PC-3 (cell line): ENCODE measurements at regions not wholly inside any gene's neighbourhood (a gene's known extent, or its start where the extent isn't known, plus 50 kb on each side); places are given as distances from the start of the nearest gene placed in this dataset.

Source experiments
- ATAC-seq: fragments of 200-7000 bp; cut with Tn5 transposase; 2 replicates; pipeline ENCODE4 v1.9.1; 2020; ENCODE audit warnings: mild to moderate bottlenecking, moderate library complexity
- BruUV-seq: library from RNA; stranded (reverse); fragments of 400-500 nt; replicated peaks from 2 replicates; lab custom pipeline; 2021; lab: Mats Ljungman, UMichigan
- CTCF ChIA-PET: fragments of 300-600 bp; sonication (Branson Sonifier 250); formaldehyde crosslinking; loops from one replicate; lab custom pipeline; 2022; ENCODE audit warnings: antibody characterized with exemption; lab: Charles Lee
- POLR2A ChIA-PET: fragments of 300-600 bp; sonication (Branson Sonifier 250); formaldehyde crosslinking; loops from one replicate; lab custom pipeline; 2022; ENCODE audit warnings: antibody characterized with exemption; ENCODE audit not compliant: unreplicated experiment; lab: Charles Lee
- DNase-seq: peaks from one replicate; pipeline ENCODE4 v3.0.0-alpha.2; 2015
- H2AFZ ChIP-seq: fragments of 300-600 bp; sonication (generic); 2 replicates; pipeline ENCODE4 v1.6.0; 2016; ENCODE audit warnings: antibody characterized with exemption, low read length
- H3F3A ChIP-seq: fragments of 300-600 bp; sonication (generic); one replicate; pipeline ENCODE4 v1.6.0; 2017; ENCODE audit warnings: antibody characterized with exemption, low read length, control low read depth, mild to moderate bottlenecking; ENCODE audit not compliant: unreplicated experiment
- H3K27ac ChIP-seq: fragments of 300-600 bp; sonication (generic); 2 replicates; pipeline ENCODE4 v1.5.1; 2016; ENCODE audit warnings: mild to moderate bottlenecking, low read length
- H3K27me3 ChIP-seq: fragments of 300-600 bp; sonication (generic); 2 replicates; pipeline ENCODE4 v1.6.1; 2016; ENCODE audit warnings: low read length, mixed read lengths
- H3K36me3 ChIP-seq: fragments of 300-600 bp; sonication (generic); 2 replicates; pipeline ENCODE4 v1.6.1; 2016; ENCODE audit warnings: low read depth, mixed run types, low read length, mixed read lengths
- H3K4me1 ChIP-seq: fragments of 300-600 bp; sonication (generic); 2 replicates; pipeline ENCODE4 v1.5.1; 2016; ENCODE audit warnings: low read length; ENCODE audit not compliant: insufficient read depth
- H3K4me2 ChIP-seq: fragments of 300-600 bp; sonication (generic); 2 replicates; pipeline ENCODE4 v1.6.0; 2016; ENCODE audit warnings: low read length
- H3K4me3 ChIP-seq: fragments of 300-600 bp; sonication (generic); 2 replicates; pipeline ENCODE4 v1.5.1; 2016; ENCODE audit warnings: mild to moderate bottlenecking, low read length, mixed read lengths
- H3K79me2 ChIP-seq: fragments of 300-600 bp; sonication (generic); 2 replicates; pipeline ENCODE4 v1.6.1; 2017; ENCODE audit warnings: low read length, mixed read lengths
- H3K9ac ChIP-seq: fragments of 300-600 bp; sonication (generic); 2 replicates; pipeline ENCODE4 v1.6.0; 2016; ENCODE audit warnings: mild to moderate bottlenecking, low read length
- H3K9me2 ChIP-seq: fragments of 300-600 bp; sonication (generic); replicated peaks from 2 replicates; pipeline ENCODE4 v1.6.1; 2016; ENCODE audit warnings: mixed run types, low read length, mixed read lengths
- H3K9me3 ChIP-seq: fragments of 300-600 bp; sonication (generic); 2 replicates; pipeline ENCODE4 v1.6.1; 2016; ENCODE audit warnings: low read length, mixed read lengths
- H4K20me1 ChIP-seq: fragments of 300-600 bp; sonication (generic); 2 replicates; pipeline ENCODE4 v1.6.1; 2016; ENCODE audit warnings: low read length, mixed read lengths
- EZH2 ChIP-seq: fragments of 300-600 bp; sonication (generic); IDR thresholded peaks from one replicate; pipeline ENCODE4 v1.6.1; 2017; ENCODE audit warnings: antibody characterized with exemption, mild to moderate bottlenecking, low read length; ENCODE audit not compliant: unreplicated experiment
- EZH2phosphoT487 ChIP-seq: fragments of 300-600 bp; sonication (generic); IDR thresholded peaks from 2 replicates; pipeline ENCODE4 v1.6.1; 2018; ENCODE audit warnings: mild to moderate bottlenecking, antibody characterized with exemption, low read length, borderline replicate concordance
- intact Hi-C: fragments of 100-400 bp; cut with micrococcal nuclease; formaldehyde crosslinking; loops from 2 replicates; pipeline ENCODE4 v1.9.0; 2023
- TF ChIP-seq, protein P1 (sequence below): fragments of 300-600 bp; sonication (generic); conservative IDR thresholded peaks from 2 replicates; pipeline ENCODE4 v1.5.1; 2017; ENCODE audit warnings: antibody characterized with exemption, low read depth, mild to moderate bottlenecking, low read length

DNA sequence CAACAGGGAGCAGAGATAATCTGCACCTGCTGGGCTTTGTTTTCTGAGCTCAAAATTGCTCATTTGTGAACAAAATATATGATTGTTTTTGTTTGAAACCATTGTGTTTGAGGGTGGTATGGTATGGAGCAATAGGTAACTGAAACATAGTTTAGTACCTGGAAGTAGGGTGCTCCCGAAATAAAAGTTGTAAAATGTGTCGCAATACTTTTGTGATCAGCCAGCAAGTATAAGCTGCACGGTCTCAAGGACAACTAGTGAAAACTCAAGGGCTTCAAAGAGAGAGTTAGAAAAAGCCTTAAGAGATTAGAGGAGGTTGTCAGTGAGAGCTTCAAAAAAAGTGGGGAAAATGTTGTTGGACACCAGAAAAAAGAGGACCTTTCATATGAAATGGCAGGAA is 579.8 kb upstream of the POU3F2 start:
- no peaks in the 10 kb centered on the region for H3K27me3 ChIP-seq
- no peaks in the 10 kb centered on the region for H3F3A ChIP-seq
- no peak for ATAC-seq
- H3K9ac ChIP-seq, result no peak overlapping the region
- no peaks in the 10 kb centered on the region for H3K4me1 ChIP-seq
- no peak overlapping the region for H3K4me3 ChIP-seq
- ChIA-PET CTCF (no interaction called here), POLR2A (no interaction called here)
- no peaks in the 10 kb centered on the region for H3K9me3 ChIP-seq
- no peaks in the 10 kb centered on the region for H4K20me1 ChIP-seq
- intact Hi-C loops, result no loop called here
- H3K27ac ChIP-seq, result no peak overlapping the region
- H2AFZ ChIP-seq, result no peak overlapping the region
- H3K36me3 ChIP-seq, result no peaks in the 10 kb centered on the region
- TF ChIP-seq EZH2 (no peak), EZH2phosphoT487 (no peak)
- TF ChIP-seq, protein P1, sequence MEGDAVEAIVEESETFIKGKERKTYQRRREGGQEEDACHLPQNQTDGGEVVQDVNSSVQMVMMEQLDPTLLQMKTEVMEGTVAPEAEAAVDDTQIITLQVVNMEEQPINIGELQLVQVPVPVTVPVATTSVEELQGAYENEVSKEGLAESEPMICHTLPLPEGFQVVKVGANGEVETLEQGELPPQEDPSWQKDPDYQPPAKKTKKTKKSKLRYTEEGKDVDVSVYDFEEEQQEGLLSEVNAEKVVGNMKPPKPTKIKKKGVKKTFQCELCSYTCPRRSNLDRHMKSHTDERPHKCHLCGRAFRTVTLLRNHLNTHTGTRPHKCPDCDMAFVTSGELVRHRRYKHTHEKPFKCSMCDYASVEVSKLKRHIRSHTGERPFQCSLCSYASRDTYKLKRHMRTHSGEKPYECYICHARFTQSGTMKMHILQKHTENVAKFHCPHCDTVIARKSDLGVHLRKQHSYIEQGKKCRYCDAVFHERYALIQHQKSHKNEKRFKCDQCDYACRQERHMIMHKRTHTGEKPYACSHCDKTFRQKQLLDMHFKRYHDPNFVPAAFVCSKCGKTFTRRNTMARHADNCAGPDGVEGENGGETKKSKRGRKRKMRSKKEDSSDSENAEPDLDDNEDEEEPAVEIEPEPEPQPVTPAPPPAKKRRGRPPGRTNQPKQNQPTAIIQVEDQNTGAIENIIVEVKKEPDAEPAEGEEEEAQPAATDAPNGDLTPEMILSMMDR, result no peak
- no peak for DNase-seq
- no peaks in the 10 kb centered on the region for H3K9me2 ChIP-seq
- BruUV-seq, result no TSS peak
- no peaks in the 10 kb centered on the region for H3K79me2 ChIP-seq
- H3K4me2 ChIP-seq, result no peak overlapping the region

DNA sequence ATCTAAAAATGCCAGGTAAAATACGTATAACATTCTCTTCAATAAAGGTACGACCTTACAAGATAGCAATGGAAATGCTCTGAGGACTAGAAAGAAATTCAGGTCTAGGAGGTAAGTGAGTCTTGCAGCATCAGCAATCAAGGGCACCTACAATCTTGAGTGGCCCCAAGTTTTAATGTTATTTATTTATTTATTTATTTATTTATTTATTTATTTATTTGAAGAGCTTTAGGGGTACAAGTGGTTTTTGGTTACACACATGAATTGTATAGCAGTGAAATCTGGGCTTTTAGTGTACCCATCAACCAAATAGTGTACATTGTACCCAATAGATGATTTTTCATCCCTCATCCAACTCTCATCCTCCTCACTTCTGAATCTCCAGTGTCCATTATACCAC is 574.0 kb upstream of the POU3F2 start:
- CTCF ChIA-PET, result no interaction called here
- ATAC-seq, result no peak
- TF ChIP-seq EZH2phosphoT487 (no peak), EZH2 (no peak)
- TF ChIP-seq, protein P1, result no peak
- H4K20me1 ChIP-seq, result no peaks in the 10 kb centered on the region
- no TSS peak for BruUV-seq
- no peaks in the 10 kb centered on the region for H3K9me3 ChIP-seq
- H3K9ac ChIP-seq, result no peak overlapping the region
- H3K79me2 ChIP-seq, result no peaks in the 10 kb centered on the region
- no peaks in the 10 kb centered on the region for H3K4me1 ChIP-seq
- DNase-seq, result no peak
- POLR2A ChIA-PET, result no interaction called here
- H3K27ac ChIP-seq, result no peak overlapping the region
- H3K36me3 ChIP-seq, result no peaks in the 10 kb centered on the region
- no peaks in the 10 kb centered on the region for H3F3A ChIP-seq
- H2AFZ ChIP-seq, result no peak overlapping the region
- H3K9me2 ChIP-seq, result no peaks in the 10 kb centered on the region
- no peaks in the 10 kb centered on the region for H3K27me3 ChIP-seq
- no peak overlapping the region for H3K4me2 ChIP-seq
- intact Hi-C loops, result no loop called here
- H3K4me3 ChIP-seq, result no peak overlapping the region

DNA sequence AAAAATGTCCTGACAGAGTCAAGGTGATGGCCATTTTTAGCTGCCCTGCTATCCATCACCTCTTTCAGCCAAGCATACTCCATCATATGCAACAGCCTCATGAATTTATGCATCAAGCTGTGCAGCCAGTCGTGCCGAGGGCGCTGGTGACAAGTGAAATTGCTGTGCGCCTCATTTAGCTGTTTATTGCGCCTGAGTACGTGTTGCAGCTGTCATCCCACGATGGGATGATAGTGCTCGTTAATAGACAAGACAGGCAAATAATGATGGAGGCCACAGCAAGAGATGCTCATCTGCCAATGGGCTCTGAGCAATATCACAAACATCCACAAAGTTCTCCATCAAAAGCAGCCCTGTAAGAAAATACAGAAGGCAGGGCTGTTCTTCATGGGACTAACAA is 562.3 kb upstream of the POU3F2 start:
- ChIA-PET CTCF (no interaction called here), POLR2A (no interaction called here)
- no TSS peak for BruUV-seq

More for the DNA sequence above, 562.3 kb upstream of the POU3F2 start:
- Histone ChIP-seq H3K27ac (no peak overlapping the region), H3K9me2 (no peaks in the 10 kb centered on the region), H3K9ac (no peak overlapping the region), H3K4me3 (no peak overlapping the region), H3K36me3 (no peaks in the 10 kb centered on the region), H3K9me3 (no peaks in the 10 kb centered on the region), H4K20me1 (no peaks in the 10 kb centered on the region), H3K4me2 (no peak overlapping the region), H2AFZ (no peak overlapping the region), H3K79me2 (no peaks in the 10 kb centered on the region), H3K27me3 (peaks cover 30% of the 10 kb centered on the region), H3F3A (no peaks in the 10 kb centered on the region), H3K4me1 (no peaks in the 10 kb centered on the region)
- no peak for ATAC-seq
- TF ChIP-seq EZH2phosphoT487 (no peak), EZH2 (no peak)
- TF ChIP-seq, protein P1, result no peak
- intact Hi-C loops, result no loop called here
- DNase-seq, result no peak
